ENCODE measurements at regions not wholly inside any gene's neighbourhood (a gene's known extent, or its start where the extent isn't known, plus 50 kb on each side); places are given as distances from the start of the nearest gene placed in this dataset.
"Not testable (repeated sequence)": the region's sequence is repeated elsewhere in the genome, so short reads cannot be mapped to it uniquely, and the experiment has no call there.

DNA sequence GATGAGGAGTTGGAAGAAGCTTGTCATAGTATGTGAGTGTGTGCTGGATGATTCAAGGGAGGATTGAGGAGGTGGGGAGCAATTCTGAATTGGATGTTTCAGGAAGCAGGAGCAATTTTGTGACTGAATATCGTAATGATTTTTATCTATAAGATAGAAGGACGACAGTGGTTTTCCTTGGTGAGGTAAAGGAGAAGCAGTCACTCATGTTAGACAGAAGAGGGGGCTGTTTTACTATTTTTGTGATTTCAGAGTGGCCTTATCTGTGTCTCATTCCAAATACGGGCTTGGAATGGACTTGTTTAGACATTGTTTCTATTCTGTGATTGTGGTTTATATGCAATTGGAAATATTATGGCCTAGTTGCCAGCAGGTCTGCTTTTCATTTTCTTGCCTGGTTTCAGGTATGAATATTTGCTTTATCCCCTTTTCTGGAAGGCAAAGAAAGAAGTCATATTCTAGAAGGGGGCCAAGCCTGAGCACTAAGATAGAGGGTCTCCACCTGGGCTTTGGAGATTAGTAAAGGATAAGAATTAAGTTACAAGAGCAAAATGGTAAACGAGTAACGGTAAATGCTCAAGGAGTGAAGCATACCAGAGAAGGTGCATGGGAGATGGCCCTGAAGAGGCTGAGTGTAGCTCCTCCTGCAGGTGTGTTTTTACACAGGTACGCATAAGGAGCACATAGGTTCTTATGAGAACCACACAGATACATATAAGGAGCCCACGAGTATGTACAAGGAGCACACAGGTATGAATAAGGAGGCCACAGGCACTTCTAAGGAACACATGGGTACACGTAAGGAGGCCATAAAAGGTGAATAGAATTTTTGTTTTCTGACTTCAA lies 124.6 kb upstream of the KCNAB1 start:
- DNase-seq, result peak; percentile 19 to 41 (median 32)

DNA sequence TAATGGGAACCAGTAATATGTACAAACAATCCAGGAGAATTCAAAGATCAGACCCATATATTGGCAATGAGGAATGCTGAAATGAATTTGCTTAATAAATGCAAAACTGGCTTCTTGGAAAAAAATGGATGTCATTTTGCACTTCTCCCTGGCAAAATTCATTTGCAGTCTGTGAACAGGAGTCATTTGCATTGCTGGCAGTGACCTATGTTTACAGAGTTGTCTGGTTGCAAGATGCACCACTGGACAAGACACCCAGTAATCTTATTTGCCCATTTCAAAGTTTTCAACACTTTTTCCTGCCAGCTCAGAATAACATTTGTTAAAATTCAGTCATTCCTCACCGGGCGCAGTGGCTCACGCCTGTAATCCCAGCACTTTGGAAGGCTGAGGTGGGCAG lies 123.5 kb upstream of the KCNAB1 start:
- DNase-seq, result no peak

DNA sequence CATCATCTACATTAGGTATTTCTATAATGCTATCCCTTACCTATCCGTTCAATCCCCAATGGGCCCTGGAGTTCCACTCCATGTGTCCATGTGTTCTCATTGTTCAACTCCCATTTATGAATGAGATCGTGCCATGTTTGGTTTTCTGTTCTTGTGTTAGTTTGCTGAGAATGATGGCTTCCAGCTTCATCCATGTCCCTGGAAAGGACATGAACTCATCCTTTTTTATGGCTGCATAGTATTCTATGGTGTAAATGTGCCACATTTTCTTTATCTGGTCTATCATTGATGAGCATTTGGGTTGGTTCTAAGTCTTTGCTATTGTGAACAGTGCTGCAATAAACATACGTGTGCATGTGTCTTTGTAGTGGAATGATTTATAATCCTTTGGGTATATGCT lies 122.2 kb upstream of the KCNAB1 start:
- not testable (repeated sequence) for DNase-seq

GRCh38 chr3:156005736-156006135 lies 114.6 kb upstream of the KCNAB1 start:
- DNase-seq, result no peak

- peak in 2 of 3 donors; percentile 7 to 19 for DNase-seq
These were observed 109.5 kb upstream of the KCNAB1 start for GRCh38 chr3:156010829-156011228.

- peak; percentile 15 to 54 (median 25) for DNase-seq
These were observed 105.9 kb upstream of the KCNAB1 start for GRCh38 chr3:156014489-156014888.

DNA sequence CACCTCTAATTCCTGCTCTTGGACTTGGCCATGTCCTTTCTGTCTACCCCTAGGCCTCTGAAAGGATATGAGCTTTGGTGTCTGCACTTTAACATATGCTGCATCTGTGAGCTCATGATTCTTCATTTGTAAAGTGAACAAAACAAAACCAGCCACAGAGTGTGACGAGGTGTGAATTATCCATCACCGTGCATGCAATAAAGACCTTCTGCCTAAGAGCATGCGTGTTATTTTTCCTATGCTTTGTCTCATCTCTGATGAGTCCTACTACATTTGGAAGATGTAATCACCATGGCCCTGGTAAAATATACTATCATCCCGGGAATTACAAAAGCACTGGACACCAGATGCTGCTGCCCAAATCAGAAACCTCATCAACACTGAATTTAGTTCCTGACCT lies 103.5 kb upstream of the KCNAB1 start:
- DNase-seq, result no peak

- no peak for DNase-seq
These were observed 102.9 kb upstream of the KCNAB1 start for GRCh38 chr3:156017352-156018030.

DNA sequence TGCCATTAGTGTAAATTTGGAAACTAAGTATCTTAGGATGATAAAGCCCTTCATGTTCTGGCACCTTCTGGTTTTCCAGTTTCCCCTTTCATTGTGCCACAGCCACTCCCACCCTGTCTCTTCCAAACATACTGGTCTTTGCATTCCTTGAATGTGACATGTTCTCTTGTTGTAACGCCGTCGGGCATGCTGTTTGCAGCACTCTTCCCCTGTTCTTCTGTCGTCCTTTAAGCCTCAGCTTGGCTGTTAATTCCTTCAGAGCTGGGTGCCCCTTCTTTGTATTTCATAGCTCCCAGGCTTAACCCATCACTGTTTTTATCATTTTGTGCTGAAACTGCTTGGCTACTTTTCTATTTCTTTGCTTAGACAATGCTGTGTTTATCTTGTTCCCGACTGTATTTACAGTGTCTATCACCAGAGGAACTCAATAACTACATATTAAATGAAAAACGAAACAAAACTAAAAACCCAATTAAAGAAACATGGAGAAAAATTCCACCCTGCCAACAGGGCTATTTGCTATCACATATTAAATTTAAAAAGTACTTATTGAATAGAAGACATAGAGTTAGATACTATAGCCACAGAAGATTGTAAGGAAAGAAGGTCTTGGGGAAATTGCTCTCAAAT lies 95.4 kb upstream of the KCNAB1 start:
- no peak for DNase-seq

- DNase-seq, result no peak
These were observed 91.2 kb upstream of the KCNAB1 start for GRCh38 chr3:156029208-156029607.

DNA sequence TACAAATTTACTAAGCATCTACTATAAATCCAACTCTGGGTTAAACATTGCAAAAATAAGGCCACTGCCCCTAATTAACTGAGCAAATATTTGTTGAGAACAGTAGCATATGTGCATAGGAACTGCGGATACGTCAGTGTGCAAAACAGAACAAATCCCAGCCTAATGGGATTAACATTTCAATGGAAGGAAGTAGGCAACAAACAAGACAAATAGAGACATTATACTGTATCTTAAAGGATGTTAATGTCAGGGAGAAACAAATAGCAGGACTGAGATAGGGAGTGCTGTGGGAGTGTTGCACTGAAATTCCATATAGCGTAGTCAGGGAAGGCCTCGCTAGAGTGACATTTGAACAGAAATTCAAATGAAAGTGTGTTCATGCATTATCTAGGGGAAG lies 89.7 kb upstream of the KCNAB1 start:
- no peak for DNase-seq

GRCh38 chr3:156033428-156033827 lies 87.0 kb upstream of the KCNAB1 start:
- DNase-seq, result no peak

- DNase-seq, result no peak
These were observed 85.2 kb upstream of the KCNAB1 start for GRCh38 chr3:156035158-156035557.

GRCh38 chr3:156036258-156037053 lies 83.9 kb upstream of the KCNAB1 start:
- no peak for DNase-seq

GRCh38 chr3:156037356-156037755 lies 83.0 kb upstream of the KCNAB1 start:
- no peak for DNase-seq

DNA sequence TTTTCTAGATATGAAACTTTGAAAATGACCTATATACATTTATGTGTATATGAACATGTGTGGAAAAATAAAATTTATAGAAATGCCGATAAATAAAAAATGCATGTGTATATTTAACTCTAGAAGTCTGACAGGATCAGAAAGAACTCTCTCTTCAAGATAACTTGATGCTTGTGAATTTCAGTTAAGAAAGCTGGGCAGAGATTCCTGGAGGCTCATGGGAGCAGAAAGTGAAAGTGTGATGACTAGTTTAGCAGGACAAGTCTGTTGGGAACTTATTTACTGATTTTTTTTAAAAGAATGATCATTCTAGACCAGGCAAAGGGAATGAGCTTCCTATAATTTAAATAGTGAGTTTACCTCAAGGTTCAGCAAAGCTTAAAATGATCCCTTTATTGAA lies 81.5 kb upstream of the KCNAB1 start:
- DNase-seq, result peak in 1 of 3 donors; percentile 5

- no peak for DNase-seq
These were observed 80.3 kb upstream of the KCNAB1 start for GRCh38 chr3:156040041-156040440.

- DNase-seq, result not testable (repeated sequence)
These were observed 79.0 kb upstream of the KCNAB1 start for GRCh38 chr3:156041216-156041841.

DNA sequence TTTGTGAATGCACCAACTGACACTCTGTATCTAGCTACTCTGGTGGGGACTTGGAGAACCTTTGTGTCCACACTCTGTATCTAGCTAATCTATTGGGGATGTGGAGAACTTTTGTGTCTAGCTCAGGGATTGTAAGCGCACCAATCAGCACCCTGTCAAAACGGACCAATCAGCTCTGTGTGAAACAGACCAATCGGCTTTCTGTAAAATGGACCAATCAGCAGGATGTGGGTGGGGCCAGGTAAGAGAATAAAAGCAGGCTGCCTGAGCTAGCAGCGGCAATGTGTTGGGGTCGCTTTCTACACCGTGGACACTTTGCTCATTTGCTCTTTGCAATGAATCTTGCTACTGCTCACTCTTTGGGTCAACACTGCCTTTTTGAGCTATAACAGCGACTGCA lies 78.5 kb upstream of the KCNAB1 start:
- DNase-seq, result not testable (repeated sequence)

GRCh38 chr3:156043832-156044633 lies 76.3 kb upstream of the KCNAB1 start:
- peak in 2 of 3 donors; percentile 9 to 34 for DNase-seq

DNA sequence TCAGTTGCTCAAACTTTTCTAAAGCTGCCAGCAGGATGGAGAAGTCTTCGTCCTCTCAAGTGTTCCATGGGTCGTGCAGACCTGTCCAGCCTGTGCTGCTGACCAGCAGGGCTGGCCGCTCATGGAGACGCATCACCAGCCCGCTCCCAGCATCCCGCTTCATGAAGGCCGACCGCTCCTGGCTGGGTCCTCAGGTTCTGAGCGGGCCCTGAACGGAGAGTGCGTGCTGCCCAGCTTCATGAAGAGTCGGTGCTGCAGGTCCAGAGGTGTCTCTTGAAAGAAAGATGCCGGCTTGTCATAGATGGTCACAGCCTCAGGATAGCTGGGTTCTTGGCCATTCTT lies 75.8 kb upstream of the KCNAB1 start:
- no peak for DNase-seq

- not testable (repeated sequence) for DNase-seq
These were observed 71.9 kb upstream of the KCNAB1 start for GRCh38 chr3:156048483-156048882.

Measured in suppressor macrophage treated with lipopolysaccharide for 1 hour (primary cell).